Upper lobe of left lung (tissue), 4 donors: ENCODE measurements at regions not wholly inside any gene's neighbourhood (a gene's known extent, or its start where the extent isn't known, plus 50 kb on each side); places are given as distances from the start of the nearest gene placed in this dataset.

ENCODE experiments used
- POLR2A ChIP-seq, 4 donors: fragments of 450-650 bp; IDR thresholded peaks; one replicate each; pipeline ENCODE4 v1.5.1; 2016 to 2017; ENCODE audit warnings: antibody characterized with exemption in 4 of 4, mild to moderate bottlenecking in 2 of 4
- POLR2AphosphoS5 ChIP-seq, 2 donors: sonication (generic); formaldehyde crosslinking; IDR thresholded peaks; one replicate each; pipeline ENCODE4 v1.5.1; 2017; ENCODE audit warnings: antibody characterized with exemption in 2 of 2

- no peak for TF ChIP-seq POLR2AphosphoS5 (IDR thresholded peaks at IDR 0.05)
- no peak for TF ChIP-seq POLR2A (IDR thresholded peaks at IDR 0.05)
These were observed 237.6 kb upstream of the ZNF217 start for GRCh38 chr20:53831228-53831627.
